ENCODE measurements at regions not wholly inside any gene's neighbourhood (a gene's known extent, or its start where the extent isn't known, plus 50 kb on each side); places are given as distances from the start of the nearest gene placed in this dataset.
"Not testable (repeated sequence)": the region's sequence is repeated elsewhere in the genome, so short reads cannot be mapped to it uniquely, and the experiment has no call there.

- ATAC-seq; intact Hi-C loops (cut with DNase I); DNase-seq: not testable (repeated sequence)
These were observed 76.5 kb upstream of the LINC00632 start for GRCh38 chrX:140633105-140633504.

- intact Hi-C loops (cut with DNase I), result no loop called here
- no peak for DNase-seq
- no peak for ATAC-seq
These were observed 101.4 kb upstream of the LINC00632 start for GRCh38 chrX:140608111-140608510.

GRCh38 chrX:140602140-140602539 lies 97.3 kb upstream of the SOX3 start:
- ATAC-seq, result no peak
- intact Hi-C loops (cut with DNase I), result no loop called here
- no peak for DNase-seq

- no peak for DNase-seq
- no peak for ATAC-seq
- intact Hi-C loops (cut with DNase I), result no loop called here
These were observed 95.0 kb upstream of the SOX3 start for GRCh38 chrX:140599851-140600250.

- ATAC-seq, result no peak
- no peak for DNase-seq
- intact Hi-C loops (cut with DNase I), result no loop called here
These were observed 84.8 kb upstream of the SOX3 start for GRCh38 chrX:140589657-140590056.

- intact Hi-C loops (cut with DNase I), result no loop called here
- ATAC-seq (no peak), DNase-seq (no peak)
These were observed 82.1 kb upstream of the SOX3 start for GRCh38 chrX:140586951-140587350.

- DNase-seq (no peak), ATAC-seq (no peak)
- intact Hi-C loops (cut with DNase I), result no loop called here
These were observed 75.6 kb upstream of the SOX3 start for GRCh38 chrX:140580478-140580877.

GRCh38 chrX:140572724-140573123 lies 67.9 kb upstream of the SOX3 start:
- intact Hi-C loops (cut with DNase I), result no loop called here
- peak; percentile 26 for DNase-seq
- ATAC-seq, result no peak

- intact Hi-C loops (cut with DNase I), result no loop called here
- DNase-seq, result no peak
- no peak for ATAC-seq
These were observed 59.0 kb upstream of the SOX3 start for GRCh38 chrX:140563893-140564292.
